Cardiac muscle cell (in vitro differentiated cells and primary cell): ENCODE measurements at regions not wholly inside any gene's neighbourhood (a gene's known extent, or its start where the extent isn't known, plus 50 kb on each side); places are given as distances from the start of the nearest gene placed in this dataset.

Experiments
- DNase-seq, 2 donors: peaks; one replicate each; pipeline versions ENCODE4 v3.0.0 to v3.0.0-alpha.2; 2010 to 2017; ENCODE audit warnings: low read depth in 1 of 2, low spot score in 1 of 2
- H3K27ac ChIP-seq: fragments of 200-600 bp; sonication (generic); 2 replicates; pipeline ENCODE4 v1.5.1; 2016
- H3K27me3 ChIP-seq: fragments of 200-600 bp; sonication (generic); 2 replicates; pipeline ENCODE4 v1.6.0; 2016; ENCODE audit warnings: control low read depth
- H3K36me3 ChIP-seq: fragments of 200-600 bp; sonication (generic); 2 replicates; pipeline ENCODE4 v1.5.1; 2016; ENCODE audit warnings: control low read depth
- H3K4me1 ChIP-seq: fragments of 200-600 bp; sonication (generic); 2 replicates; pipeline ENCODE4 v1.8.1; 2017; ENCODE audit warnings: low read depth, mild to moderate bottlenecking, mixed run types
- H3K4me3 ChIP-seq: fragments of 200-600 bp; sonication (generic); 2 replicates; pipeline ENCODE4 v1.5.1; 2016; ENCODE audit warnings: mild to moderate bottlenecking
- H3K9me3 ChIP-seq: fragments of 200-600 bp; sonication (generic); 2 replicates; pipeline ENCODE4 v1.5.1; 2017; ENCODE audit warnings: low read depth, mild to moderate bottlenecking, control low read depth
- CTCF ChIP-seq: IDR thresholded peaks from 2 replicates; pipeline ENCODE4 v1.5.1; 2012; ENCODE audit warnings: low read depth, mild to moderate bottlenecking, low read length

GRCh38 chr18:53937037-53937436, 287.4 kb downstream of the MBD2 start:
- no peaks in the 10 kb centered on the region for H3K27me3 ChIP-seq

GRCh38 chr18:53935803-53936202, 288.7 kb downstream of the MBD2 start:
- DNase-seq = no peak
- Histone ChIP-seq H3K27me3 (no peaks in the 10 kb centered on the region), H3K36me3 (no peaks in the 10 kb centered on the region), H3K4me1 (no peaks in the 10 kb centered on the region), H3K4me3 (no peak overlapping the region), H3K27ac (no peak overlapping the region), H3K9me3 (no peaks in the 10 kb centered on the region)
- no peak for TF ChIP-seq CTCF

More at GRCh38 chr18:53937037-53937436, 287.4 kb downstream of the MBD2 start:
- H3K4me3 ChIP-seq = no peak overlapping the region
- no peaks in the 10 kb centered on the region for H3K36me3 ChIP-seq
- no peak overlapping the region for H3K27ac ChIP-seq
- DNase-seq = no peak
- H3K9me3 ChIP-seq = no peaks in the 10 kb centered on the region
- H3K4me1 ChIP-seq = no peaks in the 10 kb centered on the region
- TF ChIP-seq CTCF = no peak

DNA sequence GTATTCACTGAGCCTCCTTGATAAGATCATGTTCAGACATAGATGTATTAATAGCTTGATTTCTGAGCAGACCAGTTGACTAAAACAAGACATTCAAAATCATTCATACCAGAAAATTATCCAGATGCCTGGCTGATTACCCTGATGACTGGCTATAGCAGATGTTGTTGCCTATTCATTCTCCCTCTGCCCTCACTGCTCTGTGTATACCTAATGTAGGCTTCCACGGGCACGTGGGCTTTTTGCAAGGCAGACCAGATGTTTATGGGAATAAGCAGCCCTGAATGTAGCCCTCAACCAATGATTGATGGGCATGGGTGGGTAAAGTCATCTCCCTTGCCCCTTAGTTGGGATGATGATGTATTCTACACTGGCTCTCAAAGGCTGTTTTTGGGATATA, 289.1 kb downstream of the MBD2 start:
- no peak for TF ChIP-seq CTCF
- no peak overlapping the region for H3K27ac ChIP-seq
- H3K36me3 ChIP-seq = no peaks in the 10 kb centered on the region
- no peak overlapping the region for H3K4me3 ChIP-seq
- DNase-seq = no peak
- no peaks in the 10 kb centered on the region for H3K27me3 ChIP-seq
- no peaks in the 10 kb centered on the region for H3K9me3 ChIP-seq
- H3K4me1 ChIP-seq = no peaks in the 10 kb centered on the region

GRCh38 chr18:53920312-53921075, 304.0 kb downstream of the MBD2 start:
- no peaks in the 10 kb centered on the region for H3K27me3 ChIP-seq
- H3K36me3 ChIP-seq = no peaks in the 10 kb centered on the region
- H3K4me1 ChIP-seq = no peaks in the 10 kb centered on the region
- no peak for DNase-seq
- H3K4me3 ChIP-seq = no peak overlapping the region
- H3K27ac ChIP-seq = no peak overlapping the region
- TF ChIP-seq CTCF = no peak
- H3K9me3 ChIP-seq = no peaks in the 10 kb centered on the region

DNA sequence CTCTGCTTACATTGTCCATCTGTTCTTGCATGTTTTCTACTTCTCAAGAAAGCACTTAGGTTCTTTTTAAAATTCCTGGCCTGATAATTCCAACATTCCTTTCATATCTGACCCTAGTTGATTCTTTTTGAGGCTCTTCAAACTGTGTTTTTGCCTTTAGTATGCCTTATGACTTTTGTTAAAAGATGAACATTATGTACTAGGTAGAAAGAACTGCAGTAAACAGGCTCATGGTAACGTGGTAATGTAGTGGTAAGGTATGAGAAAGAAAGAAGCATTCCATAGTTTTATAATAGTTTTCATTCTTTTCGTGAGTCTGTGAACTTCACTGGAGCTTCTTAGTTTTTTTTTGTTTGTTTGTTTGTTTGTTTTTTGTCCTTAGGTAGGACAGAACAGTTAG, 306.4 kb downstream of the MBD2 start:
- Histone ChIP-seq H3K36me3 (no peaks in the 10 kb centered on the region), H3K9me3 (no peaks in the 10 kb centered on the region), H3K4me3 (no peak overlapping the region), H3K4me1 (no peaks in the 10 kb centered on the region), H3K27me3 (no peaks in the 10 kb centered on the region), H3K27ac (no peak overlapping the region)
- DNase-seq = no peak
- TF ChIP-seq CTCF = no peak
